Endothelial cell of umbilical vein (primary cell): ENCODE measurements at regions not wholly inside any gene's neighbourhood (a gene's known extent, or its start where the extent isn't known, plus 50 kb on each side); places are given as distances from the start of the nearest gene placed in this dataset.

ENCODE experiments used
- BruUV-seq: library from RNA; stranded (reverse); fragments of 400-500 nt; replicated peaks from 2 replicates; lab custom pipeline; 2021; lab: Mats Ljungman, UMichigan
- CTCF ChIA-PET: fragments of 300-600, 350-600 bp; sonication (Branson Sonifier 250); formaldehyde crosslinking; loops from one replicate; lab custom pipeline; 2021; ENCODE audit warnings: antibody characterized with exemption, inconsistent platforms; lab: Charles Lee
- POLR2A ChIA-PET: fragments of 300-600, 350-600 bp; sonication (Branson Sonifier 250); formaldehyde crosslinking; loops from one replicate; lab custom pipeline; 2021; ENCODE audit warnings: antibody characterized with exemption, inconsistent platforms; lab: Charles Lee
- DNase-seq: peaks from one replicate; pipeline ENCODE4 v3.0.0-alpha.2; 2011; ENCODE audit warnings: low read depth, low spot score
- FAIRE-seq: peaks from 2 replicates; lab custom pipeline; 2011; peaks lifted over from hg19 to GRCh38; lab: Jason Lieb, UNC
- H2AFZ ChIP-seq: 2 replicates; pipeline ENCODE4 v1.6.0; 2012; ENCODE audit warnings: low read depth, low read length, control low read depth, inconsistent platforms
- H3K27ac ChIP-seq: 2 replicates; pipeline ENCODE4 v1.5.1; 2011; ENCODE audit warnings: low read depth, mild to moderate bottlenecking, control low read depth, low read length, moderate library complexity; ENCODE audit not compliant: insufficient read depth
- H3K27me3 ChIP-seq, 2 experiments: 2 replicates each; pipeline versions ENCODE4 v1.6.0 to v1.6.1; 2011; ENCODE audit warnings: low read length in 2 of 2, mixed read lengths in 1 of 2; ENCODE audit not compliant: control insufficient read depth in 2 of 2, insufficient read depth in 2 of 2
- H3K36me3 ChIP-seq, 2 experiments: 2 replicates in 1 of 2; 3 replicates in 1 of 2; pipeline ENCODE4 v1.5.1; 2011; ENCODE audit warnings: low read length in 2 of 2, mild to moderate bottlenecking in 1 of 2, moderate library complexity in 1 of 2; ENCODE audit not compliant: control insufficient read depth in 2 of 2, insufficient read depth in 2 of 2; ENCODE audit errors: extremely low read depth in 1 of 2
- H3K4me1 ChIP-seq: 3 replicates; pipeline ENCODE4 v1.5.1; 2011; ENCODE audit warnings: mild to moderate bottlenecking, low read length; ENCODE audit not compliant: control insufficient read depth, insufficient read depth; ENCODE audit errors: extremely low read depth
- H3K4me2 ChIP-seq: 2 replicates; pipeline ENCODE4 v1.6.1; 2011; ENCODE audit warnings: low read length, control low read depth, mixed read lengths; ENCODE audit not compliant: insufficient read depth
- H3K4me3 ChIP-seq, 3 experiments: fragments of 200-600 bp in 1 of 3; sonication (generic), shearing (Covaris generic) in 1 of 3; replicated peaks in 1 of 3; 2 replicates each; pipeline ENCODE4 v1.5.1; 2011 to 2016; ENCODE audit warnings: control low read depth in 3 of 3, low read length in 3 of 3, mild to moderate bottlenecking in 2 of 3, inconsistent platforms in 1 of 3, low read depth in 1 of 3, moderate library complexity in 1 of 3; ENCODE audit not compliant: insufficient read depth in 1 of 3
- H3K79me2 ChIP-seq: 2 replicates; pipeline ENCODE4 v1.6.0; 2012; ENCODE audit warnings: low read length, inconsistent platforms; ENCODE audit not compliant: control insufficient read depth, insufficient read depth
- H3K9ac ChIP-seq: replicated peaks from 2 replicates; pipeline ENCODE3; 2011; ENCODE audit warnings: low read length, control low read depth; ENCODE audit not compliant: insufficient read depth; ENCODE audit errors: extremely low read depth
- H3K9me1 ChIP-seq: replicated peaks from 3 replicates; pipeline ENCODE4 v1.6.0; 2011; ENCODE audit warnings: mild to moderate bottlenecking, low read length; ENCODE audit not compliant: control insufficient read depth, insufficient read depth; ENCODE audit errors: extremely low read depth
- H3K9me3 ChIP-seq: replicated peaks from 2 replicates; pipeline ENCODE4 v1.5.1; 2012; ENCODE audit warnings: low read length, inconsistent platforms; ENCODE audit not compliant: control insufficient read depth, insufficient read depth
- H4K20me1 ChIP-seq: replicated peaks from 2 replicates; pipeline ENCODE3; 2011; ENCODE audit warnings: mild to moderate bottlenecking, low read length; ENCODE audit not compliant: control insufficient read depth, insufficient read depth; ENCODE audit errors: extremely low read depth
- EZH2 ChIP-seq: IDR thresholded peaks from 2 replicates; pipeline ENCODE4 v1.6.1; 2012; ENCODE audit warnings: borderline replicate concordance, low read depth, mild to moderate bottlenecking, moderate library complexity, low read length, inconsistent platforms; ENCODE audit not compliant: severe bottlenecking
- FOS ChIP-seq: IDR thresholded peaks from 2 replicates; pipeline ENCODE4 v1.6.1; 2011; ENCODE audit warnings: mild to moderate bottlenecking, low read length, moderate library complexity, borderline replicate concordance; ENCODE audit not compliant: insufficient read depth
- GATA2 ChIP-seq: IDR thresholded peaks from 2 replicates; pipeline ENCODE4 v1.7.0; 2011; ENCODE audit warnings: low read depth, mild to moderate bottlenecking, moderate library complexity, mixed read lengths, low read length; ENCODE audit not compliant: insufficient read length, insufficient read depth
- JUN ChIP-seq: IDR thresholded peaks from 2 replicates; pipeline ENCODE4 v1.6.1; 2011; ENCODE audit warnings: borderline replicate concordance, low read depth; ENCODE audit not compliant: insufficient read length, insufficient read depth
- MYC ChIP-seq: IDR thresholded peaks from one replicate; pipeline ENCODE4 v1.6.1; 2011; ENCODE audit warnings: mild to moderate bottlenecking, low read depth, low read length
- POLR2A ChIP-seq: IDR thresholded peaks from 2 replicates; pipeline ENCODE4 v1.6.1; 2012; ENCODE audit warnings: low read depth, mild to moderate bottlenecking, control low read depth, low read length
- POLR2AphosphoS5 ChIP-seq: IDR thresholded peaks from 2 replicates; pipeline ENCODE4 v1.6.1; 2012; ENCODE audit warnings: low read depth, mild to moderate bottlenecking, control low read depth, low read length, moderate library complexity; ENCODE audit not compliant: insufficient read depth
- dilution Hi-C: fragments of 300-500 bp; cut with MboI; formaldehyde crosslinking; loops from one replicate; pipeline ENCODE4 v1.15.0; 2019; ENCODE audit warnings: low sequenced_read_pairs; ENCODE audit not compliant: extremely low pct_ligation_motif_present
- intact Hi-C: fragments of 100-400 bp; cut with micrococcal nuclease; formaldehyde crosslinking; loops from one replicate; pipeline ENCODE4 v1.10.0; 2022
- TF ChIP-seq, protein P1 (sequence below): IDR thresholded peaks from 2 replicates; pipeline ENCODE4 v1.6.1; 2011; ENCODE audit not compliant: insufficient read depth, insufficient read length
- TF ChIP-seq, protein P2 (sequence below), 2 donors: IDR thresholded peaks; 1 replicate in 1 of 2; 2 replicates in 1 of 2; pipeline ENCODE4 v1.5.1; 2011; ENCODE audit warnings: low read length in 2 of 2, mild to moderate bottlenecking in 2 of 2, moderate library complexity in 2 of 2, control low read depth in 1 of 2, inconsistent platforms in 1 of 2, low read depth in 1 of 2; ENCODE audit not compliant: insufficient read depth in 1 of 2; ENCODE audit errors: extremely low read depth in 1 of 2

DNA sequence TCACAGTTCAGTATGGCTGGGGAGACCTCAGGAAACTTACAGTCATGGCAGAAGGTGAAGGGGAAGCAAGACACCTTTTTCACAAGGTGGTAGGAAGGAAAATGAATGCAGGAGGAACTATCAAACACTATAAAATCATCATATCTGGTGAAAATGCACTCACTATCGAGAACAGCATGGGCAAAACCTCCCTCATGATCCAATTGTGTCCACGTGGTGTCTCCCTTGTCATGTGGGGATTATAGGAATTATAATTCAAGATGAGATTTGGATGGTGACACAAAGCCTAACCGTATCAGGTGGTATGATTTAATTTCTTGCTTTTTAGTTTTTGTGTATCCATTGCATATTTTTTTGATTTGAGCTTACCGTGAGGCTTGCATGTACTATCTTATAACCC is 133.2 kb upstream of the SYNCRIP start:
- Histone ChIP-seq H3K4me1 (no peaks in the 10 kb centered on the region), H3K9me1 (no peaks in the 10 kb centered on the region), H3K9ac (no peak overlapping the region), H3K36me3 (no peaks in the 10 kb centered on the region), H3K9me3 (no peaks in the 10 kb centered on the region), H4K20me1 (no peaks in the 10 kb centered on the region), H2AFZ (no peak overlapping the region), H3K4me2 (no peak overlapping the region), H3K4me3 (no peak overlapping the region), H3K27ac (no peak overlapping the region), H3K27me3 (no peaks in the 10 kb centered on the region), H3K79me2 (no peaks in the 10 kb centered on the region)
- dilution Hi-C loops, result no loop called here
- no peak for FAIRE-seq
- no peak for DNase-seq
- POLR2A ChIA-PET, result no interaction called here
- BruUV-seq, result no TSS peak
- no peak for TF ChIP-seq POLR2A
- TF ChIP-seq EZH2, result no peak
- TF ChIP-seq GATA2, result no peak
- TF ChIP-seq, protein P1, sequence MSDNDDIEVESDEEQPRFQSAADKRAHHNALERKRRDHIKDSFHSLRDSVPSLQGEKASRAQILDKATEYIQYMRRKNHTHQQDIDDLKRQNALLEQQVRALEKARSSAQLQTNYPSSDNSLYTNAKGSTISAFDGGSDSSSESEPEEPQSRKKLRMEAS, result no peak
- TF ChIP-seq, protein P2, sequence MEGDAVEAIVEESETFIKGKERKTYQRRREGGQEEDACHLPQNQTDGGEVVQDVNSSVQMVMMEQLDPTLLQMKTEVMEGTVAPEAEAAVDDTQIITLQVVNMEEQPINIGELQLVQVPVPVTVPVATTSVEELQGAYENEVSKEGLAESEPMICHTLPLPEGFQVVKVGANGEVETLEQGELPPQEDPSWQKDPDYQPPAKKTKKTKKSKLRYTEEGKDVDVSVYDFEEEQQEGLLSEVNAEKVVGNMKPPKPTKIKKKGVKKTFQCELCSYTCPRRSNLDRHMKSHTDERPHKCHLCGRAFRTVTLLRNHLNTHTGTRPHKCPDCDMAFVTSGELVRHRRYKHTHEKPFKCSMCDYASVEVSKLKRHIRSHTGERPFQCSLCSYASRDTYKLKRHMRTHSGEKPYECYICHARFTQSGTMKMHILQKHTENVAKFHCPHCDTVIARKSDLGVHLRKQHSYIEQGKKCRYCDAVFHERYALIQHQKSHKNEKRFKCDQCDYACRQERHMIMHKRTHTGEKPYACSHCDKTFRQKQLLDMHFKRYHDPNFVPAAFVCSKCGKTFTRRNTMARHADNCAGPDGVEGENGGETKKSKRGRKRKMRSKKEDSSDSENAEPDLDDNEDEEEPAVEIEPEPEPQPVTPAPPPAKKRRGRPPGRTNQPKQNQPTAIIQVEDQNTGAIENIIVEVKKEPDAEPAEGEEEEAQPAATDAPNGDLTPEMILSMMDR (IDR thresholded peaks at IDR 0.05; ENCODE audit: extremely low read depth in 1 of 2, insufficient read depth in 1 of 2, low read depth in 1 of 2, low read length in 2 of 2), result no peak
- no peak for TF ChIP-seq JUN
- no peak for TF ChIP-seq FOS
- TF ChIP-seq MYC, result no peak
- no peak for TF ChIP-seq POLR2AphosphoS5
- CTCF ChIA-PET, result no interaction called here
- intact Hi-C loops, result no loop called here
